Activated T-cell treated with anti-CD3 and anti-CD28 coated beads, Interleukin-2, amount 50 U/mL, for 72 hours (primary cell): ENCODE measurements at regions not wholly inside any gene's neighbourhood (a gene's known extent, or its start where the extent isn't known, plus 50 kb on each side); places are given as distances from the start of the nearest gene placed in this dataset.

Experiments used
- ATAC-seq, 2 donors: fragments of 150-1000 bp; cut with Tn5 transposase; replicated peaks in 1 of 2; 2 replicates each; pipeline ENCODE4 v1.10.0; 2021; ENCODE audit warnings: moderate library complexity in 2 of 2, mild to moderate bottlenecking in 1 of 2
- DNase-seq, 2 donors: peaks; one replicate each; pipeline ENCODE4 v3.0.0; 2021 to 2022; ENCODE audit warnings: mixed read lengths in 1 of 2
- H3K27ac Mint-ChIP-seq: one replicate; pipeline ENCODE4 v1.8.0; 2022; ENCODE audit warnings: mild to moderate bottlenecking, moderate library complexity, mixed read lengths
- H3K27me3 Mint-ChIP-seq: one replicate; pipeline ENCODE4 v1.8.0; 2022; ENCODE audit warnings: low read depth, mixed read lengths
- H3K36me3 Mint-ChIP-seq, 2 donors: one replicate each; pipeline ENCODE4 v1.8.0; 2022; ENCODE audit warnings: mixed read lengths in 2 of 2, mild to moderate bottlenecking in 1 of 2; ENCODE audit not compliant: insufficient read depth in 2 of 2
- H3K4me1 Mint-ChIP-seq: one replicate; pipeline ENCODE4 v1.8.0; 2022; ENCODE audit warnings: low read depth, mixed read lengths
- H3K4me3 Mint-ChIP-seq, 2 donors: one replicate each; pipeline ENCODE4 v1.8.0; 2022; ENCODE audit warnings: mild to moderate bottlenecking in 2 of 2, mixed read lengths in 2 of 2, moderate library complexity in 2 of 2
- H3K9me3 Mint-ChIP-seq, 2 donors: one replicate each; pipeline ENCODE4 v1.8.0; 2022; ENCODE audit warnings: mixed read lengths in 2 of 2

DNA sequence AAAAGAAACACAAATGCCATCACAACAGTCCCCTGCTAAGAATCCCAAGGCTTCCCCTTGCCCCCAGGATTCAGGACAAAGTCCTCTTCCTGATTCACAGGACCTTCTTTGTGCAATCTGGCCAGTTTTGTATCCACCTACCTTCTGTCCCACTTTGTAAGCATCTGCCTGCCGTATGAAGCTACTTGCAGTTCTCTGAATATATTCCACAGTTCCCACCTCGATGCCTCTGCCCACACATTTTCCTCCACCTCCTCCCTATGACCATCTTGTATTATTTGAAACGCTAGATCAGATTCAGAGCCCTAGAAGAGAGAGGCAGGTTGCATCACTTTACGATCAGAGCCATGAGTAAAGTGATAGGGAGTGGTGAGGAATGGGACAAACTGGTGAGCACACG lies 159.2 kb upstream of the XYLT1 start:
- DNase-seq = no peak
- H3K36me3 Mint-ChIP-seq = peaks cover 6 to 9% of the 10 kb centered on the region in 2 donors
- ATAC-seq = no peak

DNA sequence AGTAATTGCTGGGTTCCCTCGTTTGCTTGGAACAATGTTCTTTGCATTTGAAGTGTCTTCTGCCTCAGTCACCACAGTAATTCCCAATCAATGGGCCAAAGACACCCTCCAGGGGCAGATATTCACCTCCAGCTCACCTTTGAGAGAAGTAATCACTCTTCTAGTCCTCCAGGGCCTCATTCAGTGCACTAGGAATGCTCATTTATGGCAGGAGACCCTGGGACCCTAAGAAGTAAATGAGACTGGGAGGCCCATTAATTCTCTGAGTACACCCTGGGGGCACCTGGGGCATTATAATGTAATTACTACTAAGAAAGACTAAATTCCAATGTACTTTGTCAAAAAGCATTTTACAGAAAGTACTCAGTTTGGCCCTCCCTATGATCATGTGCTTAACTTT lies 158.2 kb upstream of the XYLT1 start:
- DNase-seq (no peak), ATAC-seq (no peak)
- Mint-ChIP-seq H3K27ac (no peak overlapping the region), H3K9me3 (peaks cover 12 to 15% of the 10 kb centered on the region in 2 donors), H3K4me3 (no peak overlapping the region), H3K36me3 (peaks cover 10 to 12% of the 10 kb centered on the region in 2 donors), H3K27me3 (peaks cover 37% of the 10 kb centered on the region), H3K4me1 (no peaks in the 10 kb centered on the region)

More for the DNA sequence above, 159.2 kb upstream of the XYLT1 start:
- Mint-ChIP-seq H3K9me3 (peaks cover 10% of the 10 kb centered on the region in 2 donors), H3K4me3 (no peak overlapping the region), H3K4me1 (no peaks in the 10 kb centered on the region), H3K27ac (no peak overlapping the region), H3K27me3 (peaks cover 34% of the 10 kb centered on the region)

GRCh38 chr16:17622366-17622765 lies 151.6 kb upstream of the XYLT1 start:
- no peaks in the 10 kb centered on the region for H3K4me1 Mint-ChIP-seq
- H3K27ac Mint-ChIP-seq = no peak overlapping the region
- peaks cover 10 to 16% of the 10 kb centered on the region in 2 donors for H3K9me3 Mint-ChIP-seq
- peaks cover 42% of the 10 kb centered on the region for H3K27me3 Mint-ChIP-seq
- ATAC-seq (no peak), DNase-seq (no peak)
- H3K36me3 Mint-ChIP-seq = peaks cover 10% of the 10 kb centered on the region in 2 donors
- H3K4me3 Mint-ChIP-seq = no peak overlapping the region

GRCh38 chr16:17619261-17619660 lies 148.5 kb upstream of the XYLT1 start:
- Mint-ChIP-seq H3K27ac (no peak overlapping the region), H3K36me3 (no peaks in the 10 kb centered on the region), H3K9me3 (peaks cover 0 to 3% of the 10 kb centered on the region in 2 donors), H3K27me3 (peaks cover 37% of the 10 kb centered on the region), H3K4me1 (no peaks in the 10 kb centered on the region), H3K4me3 (no peak overlapping the region)
- DNase-seq = no peak
- no peak for ATAC-seq

DNA sequence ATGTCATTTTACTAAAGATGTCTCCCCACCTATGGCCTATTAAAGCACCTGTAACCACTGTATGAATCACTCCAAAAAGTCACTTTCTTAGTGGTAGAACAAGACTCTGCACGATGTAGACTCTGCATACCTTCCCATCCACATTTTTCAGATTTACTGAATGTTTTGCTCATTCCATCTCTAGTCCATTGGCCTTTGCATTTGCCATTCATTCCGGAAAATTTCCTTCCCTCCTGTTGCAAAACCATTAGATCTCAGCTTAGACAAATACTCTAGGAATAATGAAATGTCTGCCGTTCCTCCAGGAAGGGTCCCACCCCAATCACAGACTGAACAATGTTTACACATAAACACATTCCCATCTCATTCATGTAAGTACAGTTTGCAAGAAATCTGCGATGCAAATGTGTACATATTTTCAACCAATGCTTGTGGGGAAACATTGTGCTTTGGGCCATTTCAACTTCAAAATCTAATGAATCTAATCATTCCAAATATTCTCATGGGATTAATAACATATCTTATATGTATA lies 146.3 kb upstream of the XYLT1 start:
- no peak overlapping the region for H3K27ac Mint-ChIP-seq
- DNase-seq = no peak
- no peak for ATAC-seq
- H3K4me1 Mint-ChIP-seq = no peaks in the 10 kb centered on the region
- H3K27me3 Mint-ChIP-seq = peaks cover 30% of the 10 kb centered on the region
- H3K4me3 Mint-ChIP-seq = no peak overlapping the region
- no peaks in the 10 kb centered on the region for H3K9me3 Mint-ChIP-seq
- no peaks in the 10 kb centered on the region for H3K36me3 Mint-ChIP-seq

- DNase-seq (no peak), ATAC-seq (no peak)
- peaks cover 8% of the 10 kb centered on the region for H3K4me1 Mint-ChIP-seq
- no peak overlapping the region for H3K4me3 Mint-ChIP-seq
- H3K27ac Mint-ChIP-seq = no peak overlapping the region
- peaks cover 29% of the 10 kb centered on the region for H3K27me3 Mint-ChIP-seq
- no peaks in the 10 kb centered on the region for H3K9me3 Mint-ChIP-seq
- H3K36me3 Mint-ChIP-seq = no peaks in the 10 kb centered on the region
Observed at GRCh38 chr16:17612336-17612735, 141.6 kb upstream of the XYLT1 start.

GRCh38 chr16:17607609-17608008 lies 136.8 kb upstream of the XYLT1 start:
- Mint-ChIP-seq H3K9me3 (no peaks in the 10 kb centered on the region), H3K36me3 (peaks cover 0 to 2% of the 10 kb centered on the region in 2 donors), H3K4me3 (peak overlapping the region in 1 of 2 donors; percentile 8), H3K27ac (no peak overlapping the region), H3K27me3 (peaks cover 28% of the 10 kb centered on the region), H3K4me1 (peaks cover 22% of the 10 kb centered on the region)
- no peak for ATAC-seq
- DNase-seq = no peak

- Mint-ChIP-seq H3K9me3 (no peaks in the 10 kb centered on the region), H3K27me3 (peaks cover 28% of the 10 kb centered on the region), H3K36me3 (peaks cover 0 to 2% of the 10 kb centered on the region in 2 donors), H3K27ac (no peak overlapping the region), H3K4me1 (peaks cover 22% of the 10 kb centered on the region), H3K4me3 (peak overlapping the region in 1 of 2 donors; percentile 47)
- ATAC-seq (peak in 1 of 2 donors; percentile 38), DNase-seq (no peak)
Observed at GRCh38 chr16:17607075-17607509, 136.3 kb upstream of the XYLT1 start.

DNA sequence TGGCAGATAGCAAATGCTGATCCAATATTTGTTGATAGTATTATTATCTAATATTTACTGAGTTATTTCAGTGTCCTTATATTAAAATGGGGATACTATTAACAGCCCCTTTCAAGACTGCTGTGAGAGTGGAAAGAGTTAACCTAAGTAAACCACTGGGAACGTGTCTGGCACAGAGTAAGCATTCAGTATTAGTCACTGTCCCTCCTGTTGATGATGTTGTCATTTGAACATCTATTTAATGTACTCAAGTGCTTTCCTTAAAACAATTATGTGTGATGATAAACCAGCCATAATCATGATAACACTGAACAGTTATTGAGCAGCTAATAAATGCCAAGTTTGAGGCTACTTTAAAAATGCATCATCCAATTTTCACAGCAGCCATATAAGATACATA lies 135.7 kb upstream of the XYLT1 start:
- no peaks in the 10 kb centered on the region for H3K9me3 Mint-ChIP-seq

DNA sequence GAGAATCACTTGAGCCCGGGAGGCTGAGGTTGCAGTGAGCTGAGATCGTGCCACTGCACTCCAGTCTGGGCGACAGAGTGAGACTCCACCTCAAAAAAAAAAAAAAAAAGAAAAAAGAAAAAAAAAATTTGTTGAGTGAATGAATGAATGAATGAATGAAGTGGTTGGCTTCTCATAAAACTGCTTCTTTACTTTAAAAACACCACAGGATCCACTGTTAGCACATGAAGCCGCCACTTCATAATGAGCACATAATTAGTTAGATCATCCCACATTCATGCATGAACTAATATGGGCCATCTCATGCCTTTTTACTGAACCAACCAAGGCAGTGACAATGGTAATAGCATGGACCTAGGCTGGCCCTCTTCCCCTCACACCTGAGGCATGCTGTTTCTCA lies 135.0 kb upstream of the XYLT1 start:
- H3K27ac Mint-ChIP-seq = no peak overlapping the region
- H3K4me3 Mint-ChIP-seq = no peak overlapping the region
- H3K36me3 Mint-ChIP-seq = peaks cover 0 to 2% of the 10 kb centered on the region in 2 donors

More for the DNA sequence above, 135.7 kb upstream of the XYLT1 start:
- peak overlapping the region in 1 of 2 donors; percentile 47 for H3K4me3 Mint-ChIP-seq
- ATAC-seq (peak in 1 of 2 donors; percentile 51), DNase-seq (no peak)
- peaks cover 0 to 2% of the 10 kb centered on the region in 2 donors for H3K36me3 Mint-ChIP-seq
- H3K27me3 Mint-ChIP-seq = peaks cover 28% of the 10 kb centered on the region
- H3K4me1 Mint-ChIP-seq = peaks cover 22% of the 10 kb centered on the region
- H3K27ac Mint-ChIP-seq = peak overlapping the region; percentile 39

DNA sequence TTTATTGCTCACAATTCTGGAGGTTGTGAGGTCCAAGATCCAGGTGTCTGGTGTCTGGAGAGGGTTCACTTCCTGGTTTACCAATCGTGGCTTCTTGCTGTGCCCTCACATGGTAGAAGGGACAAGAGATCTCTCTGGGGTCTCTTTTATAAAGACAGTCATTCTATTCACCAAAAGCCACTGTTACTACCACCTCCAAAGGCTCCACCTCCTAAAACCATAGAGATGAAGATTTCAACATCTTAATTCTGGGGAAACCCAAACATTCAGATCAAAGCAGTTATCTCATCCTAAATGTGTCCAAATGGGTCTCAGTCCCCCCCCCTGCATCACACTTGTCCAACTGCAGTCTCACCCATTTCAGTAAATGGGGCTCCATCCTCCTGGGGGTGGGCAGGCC lies 132.9 kb upstream of the XYLT1 start:
- ATAC-seq (peak; percentile 44 to 60), DNase-seq (no peak)
- Mint-ChIP-seq H3K27ac (no peak overlapping the region), H3K4me3 (no peak overlapping the region), H3K27me3 (peaks cover 7% of the 10 kb centered on the region), H3K36me3 (peaks cover 2 to 3% of the 10 kb centered on the region in 2 donors), H3K9me3 (peaks cover 0 to 3% of the 10 kb centered on the region in 2 donors), H3K4me1 (peaks cover 22% of the 10 kb centered on the region)

More for the DNA sequence above, 135.0 kb upstream of the XYLT1 start:
- DNase-seq (no peak), ATAC-seq (no peak)
- H3K4me1 Mint-ChIP-seq = peaks cover 22% of the 10 kb centered on the region
- no peaks in the 10 kb centered on the region for H3K9me3 Mint-ChIP-seq
- H3K27me3 Mint-ChIP-seq = peaks cover 21% of the 10 kb centered on the region

GRCh38 chr16:17602678-17603077 lies 131.9 kb upstream of the XYLT1 start:
- peaks cover 2 to 3% of the 10 kb centered on the region in 2 donors for H3K9me3 Mint-ChIP-seq
- peaks cover 16% of the 10 kb centered on the region for H3K27me3 Mint-ChIP-seq
- no peak overlapping the region for H3K27ac Mint-ChIP-seq
- H3K4me3 Mint-ChIP-seq = no peak overlapping the region
- ATAC-seq (no peak), DNase-seq (no peak)
- H3K4me1 Mint-ChIP-seq = peaks cover 18% of the 10 kb centered on the region
- peaks cover 8 to 9% of the 10 kb centered on the region in 2 donors for H3K36me3 Mint-ChIP-seq

GRCh38 chr16:17598968-17599367 lies 128.2 kb upstream of the XYLT1 start:
- H3K4me3 Mint-ChIP-seq = no peak overlapping the region
- ATAC-seq (no peak), DNase-seq (no peak)
- peaks cover 2 to 5% of the 10 kb centered on the region in 2 donors for H3K9me3 Mint-ChIP-seq
- H3K27ac Mint-ChIP-seq = no peak overlapping the region
- peaks cover 19% of the 10 kb centered on the region for H3K27me3 Mint-ChIP-seq
- no peaks in the 10 kb centered on the region for H3K4me1 Mint-ChIP-seq
- H3K36me3 Mint-ChIP-seq = peaks cover 8 to 11% of the 10 kb centered on the region in 2 donors
